AG04450 (cell line): ENCODE measurements at regions not wholly inside any gene's neighbourhood (a gene's known extent, or its start where the extent isn't known, plus 50 kb on each side); places are given as distances from the start of the nearest gene placed in this dataset.

Source experiments
- CTCF ChIA-PET: fragments of 300-600, 350-600 bp; formaldehyde crosslinking; extraction: SDS; loops from one replicate; lab custom pipeline; 2022; ENCODE audit warnings: antibody characterized with exemption, inconsistent platforms; lab: Charles Lee
- POLR2A ChIA-PET: fragments of 350-600 bp; formaldehyde crosslinking; extraction: SDS; loops from one replicate; lab custom pipeline; 2021; ENCODE audit warnings: antibody characterized with exemption, inconsistent platforms; lab: Yijun Ruan, JAX
- DNase-seq: peaks from one replicate; pipeline ENCODE4 v3.0.0-alpha.2; 2011; ENCODE audit warnings: low read depth, low spot score
- H3K27ac ChIP-seq: one replicate; pipeline ENCODE4 v1.5.1; 2012; ENCODE audit warnings: low read depth, low read length, control low read depth
- H3K27me3 ChIP-seq: one replicate; pipeline ENCODE4 v1.6.0; 2012; ENCODE audit warnings: low read length; ENCODE audit not compliant: control insufficient read depth, insufficient read depth
- H3K4me3 ChIP-seq: 2 replicates; pipeline ENCODE4 v1.5.1; 2011; ENCODE audit warnings: mild to moderate bottlenecking, low read depth, low read length, control low read depth
- H3K9me3 ChIP-seq: 2 replicates; pipeline ENCODE4 v1.5.1; 2012; ENCODE audit warnings: low read length; ENCODE audit not compliant: control insufficient read depth, insufficient read depth
- TF ChIP-seq, protein P1 (sequence below): IDR thresholded peaks from 2 replicates; pipeline ENCODE4 v1.5.1; 2011; ENCODE audit warnings: low read depth, low read length, control low read depth, inconsistent platforms

DNA sequence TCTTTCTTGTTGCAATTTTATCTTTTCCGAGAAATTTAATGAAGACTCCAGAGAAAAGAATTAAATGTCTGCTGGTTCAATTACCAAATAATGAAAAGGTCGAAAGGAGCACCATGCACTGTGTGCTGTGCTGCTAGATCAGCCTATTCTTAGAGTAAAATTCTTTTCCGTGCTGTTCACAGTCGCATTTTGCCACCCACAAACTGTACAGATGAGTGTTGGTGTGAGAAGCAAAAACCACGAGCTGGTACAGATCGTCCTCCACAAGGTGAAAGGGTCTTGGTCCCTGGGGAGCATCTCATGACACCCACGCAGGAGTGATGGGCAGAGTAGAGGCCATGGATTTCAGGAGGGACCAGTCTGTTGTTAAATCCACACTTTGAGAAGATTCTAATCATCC is 143.8 kb upstream of the PUM3 start:
- no peak for DNase-seq
- Histone ChIP-seq H3K27me3 (no peaks in the 10 kb centered on the region), H3K27ac (no peak overlapping the region), H3K4me3 (no peak overlapping the region), H3K9me3 (no peaks in the 10 kb centered on the region)
- ChIA-PET POLR2A (no interaction called here), CTCF (no interaction called here)
- TF ChIP-seq, protein P1, sequence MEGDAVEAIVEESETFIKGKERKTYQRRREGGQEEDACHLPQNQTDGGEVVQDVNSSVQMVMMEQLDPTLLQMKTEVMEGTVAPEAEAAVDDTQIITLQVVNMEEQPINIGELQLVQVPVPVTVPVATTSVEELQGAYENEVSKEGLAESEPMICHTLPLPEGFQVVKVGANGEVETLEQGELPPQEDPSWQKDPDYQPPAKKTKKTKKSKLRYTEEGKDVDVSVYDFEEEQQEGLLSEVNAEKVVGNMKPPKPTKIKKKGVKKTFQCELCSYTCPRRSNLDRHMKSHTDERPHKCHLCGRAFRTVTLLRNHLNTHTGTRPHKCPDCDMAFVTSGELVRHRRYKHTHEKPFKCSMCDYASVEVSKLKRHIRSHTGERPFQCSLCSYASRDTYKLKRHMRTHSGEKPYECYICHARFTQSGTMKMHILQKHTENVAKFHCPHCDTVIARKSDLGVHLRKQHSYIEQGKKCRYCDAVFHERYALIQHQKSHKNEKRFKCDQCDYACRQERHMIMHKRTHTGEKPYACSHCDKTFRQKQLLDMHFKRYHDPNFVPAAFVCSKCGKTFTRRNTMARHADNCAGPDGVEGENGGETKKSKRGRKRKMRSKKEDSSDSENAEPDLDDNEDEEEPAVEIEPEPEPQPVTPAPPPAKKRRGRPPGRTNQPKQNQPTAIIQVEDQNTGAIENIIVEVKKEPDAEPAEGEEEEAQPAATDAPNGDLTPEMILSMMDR = no peak

DNA sequence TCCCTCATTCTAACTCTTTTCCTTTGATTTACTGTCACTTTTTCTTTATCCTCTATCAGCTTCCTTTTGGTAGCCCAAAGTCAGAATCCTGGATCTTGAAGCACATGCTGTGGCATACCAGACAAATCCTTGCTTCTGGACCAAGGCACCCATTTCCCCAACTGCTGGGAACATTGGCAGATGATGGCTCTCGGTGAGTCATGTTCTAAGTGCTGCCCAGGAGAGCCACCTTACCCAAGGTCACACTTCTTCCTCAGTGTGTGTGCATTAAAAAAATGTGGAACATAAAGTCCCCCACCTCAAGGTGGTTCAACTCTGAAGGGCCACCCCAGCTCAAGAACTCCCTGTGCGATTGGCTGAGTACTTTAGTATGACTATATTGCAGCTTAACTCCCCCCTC is 141.4 kb upstream of the PUM3 start:
- H3K27me3 ChIP-seq = no peaks in the 10 kb centered on the region
- no peaks in the 10 kb centered on the region for H3K9me3 ChIP-seq
- no peak overlapping the region for H3K27ac ChIP-seq
- ChIA-PET CTCF (no interaction called here), POLR2A (no interaction called here)
- DNase-seq = no peak
- TF ChIP-seq, protein P1 = no peak
- H3K4me3 ChIP-seq = no peak overlapping the region

DNA sequence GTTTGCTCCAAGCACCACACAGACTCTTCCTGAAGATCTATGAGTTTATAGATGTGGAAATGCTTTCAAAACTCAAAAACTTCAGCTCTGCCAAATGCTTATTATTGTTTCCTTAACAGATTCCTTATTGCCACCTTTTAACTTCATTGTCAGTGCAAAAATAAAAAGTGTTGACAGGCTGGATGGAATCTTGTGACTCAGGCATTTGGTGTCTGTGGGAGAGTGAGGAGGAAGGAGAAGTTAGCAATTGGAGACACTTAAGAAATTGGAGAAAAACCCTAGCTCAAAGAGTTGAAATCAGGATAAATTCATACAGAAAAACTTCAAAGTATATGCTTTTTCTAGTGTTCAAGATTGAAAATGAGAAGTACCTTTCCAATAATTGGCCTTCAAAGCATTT is 140.6 kb upstream of the PUM3 start:
- ChIA-PET CTCF (no interaction called here), POLR2A (no interaction called here)
- no peak overlapping the region for H3K27ac ChIP-seq
- no peak for DNase-seq
- TF ChIP-seq, protein P1 = no peak
- no peak overlapping the region for H3K4me3 ChIP-seq
- no peaks in the 10 kb centered on the region for H3K9me3 ChIP-seq
- no peaks in the 10 kb centered on the region for H3K27me3 ChIP-seq

DNA sequence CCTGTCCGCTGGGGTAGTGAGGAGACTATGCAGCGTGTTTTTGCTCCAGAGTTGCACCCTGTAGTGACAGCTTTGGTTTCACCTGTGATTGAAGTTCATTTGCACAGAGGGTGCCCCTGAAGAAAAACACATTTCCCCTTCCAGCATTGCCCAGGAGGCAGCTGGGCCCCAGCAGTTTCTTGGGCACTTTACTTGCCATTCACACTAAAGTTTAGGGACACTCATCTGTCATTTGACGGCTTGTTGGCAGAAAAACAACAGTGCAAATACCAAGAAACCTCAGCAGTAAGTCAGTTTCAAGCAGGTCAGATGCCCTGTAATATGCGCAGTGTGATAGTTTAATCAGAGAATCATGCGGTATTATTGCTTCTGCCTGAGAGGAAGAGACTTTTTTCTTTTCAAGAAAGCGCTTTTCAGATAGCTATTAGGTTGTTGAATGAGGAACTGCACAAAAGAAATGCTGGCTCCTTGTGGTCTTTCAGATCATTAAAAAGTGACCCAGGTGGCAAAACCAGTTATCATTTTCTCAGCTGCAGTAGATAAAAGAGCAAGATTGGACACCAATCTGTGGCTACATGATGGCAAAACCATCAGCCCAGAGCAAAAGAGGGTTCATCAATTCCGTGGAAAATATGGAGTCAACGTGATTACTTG is 136.2 kb upstream of the PUM3 start:
- Histone ChIP-seq H3K4me3 (no peak overlapping the region), H3K27me3 (no peaks in the 10 kb centered on the region), H3K9me3 (no peaks in the 10 kb centered on the region), H3K27ac (no peak overlapping the region)
- ChIA-PET POLR2A (no interaction called here), CTCF (interaction anchor here (0.9 kb wide), 1 partner anchor 461 kb away, joined by 4 read pairs; no protein-coding TSS in a partner anchor)
- TF ChIP-seq, protein P1 = no peak
- no peak for DNase-seq

DNA sequence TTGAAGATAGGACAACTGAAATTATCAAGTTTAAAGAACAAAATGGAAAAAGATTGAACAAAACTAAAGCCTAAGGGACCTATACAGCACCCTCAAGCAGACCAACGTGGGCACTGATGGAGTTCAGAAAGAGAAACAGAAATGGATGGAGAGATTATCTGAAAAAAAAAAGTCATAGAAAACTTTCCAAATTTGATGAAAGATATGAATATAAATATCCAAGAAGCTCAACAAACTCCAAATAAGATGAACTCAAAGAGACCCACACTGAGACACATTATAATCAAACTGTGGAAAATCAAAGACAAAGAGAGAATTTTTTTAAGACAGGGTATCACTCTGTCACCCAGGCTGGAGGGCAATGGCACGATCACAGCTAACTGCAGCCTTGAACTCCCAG is 128.6 kb upstream of the PUM3 start:
- Histone ChIP-seq H3K27me3 (no peaks in the 10 kb centered on the region), H3K27ac (no peak overlapping the region), H3K9me3 (no peaks in the 10 kb centered on the region), H3K4me3 (no peak overlapping the region)
- ChIA-PET POLR2A (no interaction called here), CTCF (no interaction called here)
- no peak for DNase-seq
- TF ChIP-seq, protein P1 = no peak
